Uterus (tissue), 2 donors: ENCODE measurements at regions not wholly inside any gene's neighbourhood (a gene's known extent, or its start where the extent isn't known, plus 50 kb on each side); places are given as distances from the start of the nearest gene placed in this dataset.

Experiments
- POLR2A ChIP-seq, 2 donors: fragments of 450-650 bp; IDR thresholded peaks; one replicate each; pipeline ENCODE4 v1.6.1; 2016; ENCODE audit warnings: antibody characterized with exemption in 2 of 2, mild to moderate bottlenecking in 1 of 2, moderate library complexity in 1 of 2
- TF ChIP-seq, protein P1 (sequence below), 4 experiments: fragments of 200-600 bp in 2 of 4; fragments of 450-650 bp in 2 of 4; sonication (generic) in 2 of 4; IDR thresholded peaks; one replicate each; pipeline ENCODE4 v1.5.1; 2016 to 2019; ENCODE audit warnings: antibody characterized with exemption in 4 of 4, mild to moderate bottlenecking in 2 of 4, moderate library complexity in 1 of 4

DNA sequence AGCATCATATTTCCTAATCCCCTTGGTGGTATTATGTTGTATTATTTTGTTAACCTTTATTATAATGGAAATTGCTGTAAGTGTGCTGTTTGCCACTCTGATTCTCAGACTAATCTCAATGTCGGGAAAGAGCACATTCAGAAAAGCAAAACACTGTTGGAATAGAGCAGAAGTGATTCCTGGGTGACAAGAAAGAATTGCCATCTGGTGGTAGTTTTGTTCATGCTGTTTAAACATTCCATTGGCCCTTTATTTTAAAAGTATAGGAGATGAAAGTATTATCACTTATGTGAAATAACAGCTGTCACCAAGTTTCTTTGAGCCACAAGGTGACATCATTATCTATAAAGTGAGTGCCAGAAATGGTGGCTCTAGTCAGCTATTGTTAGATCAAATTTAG is 301.3 kb upstream of the SGCD start:
- no peak for TF ChIP-seq POLR2A (IDR thresholded peaks at IDR 0.05)
- TF ChIP-seq, protein P1, sequence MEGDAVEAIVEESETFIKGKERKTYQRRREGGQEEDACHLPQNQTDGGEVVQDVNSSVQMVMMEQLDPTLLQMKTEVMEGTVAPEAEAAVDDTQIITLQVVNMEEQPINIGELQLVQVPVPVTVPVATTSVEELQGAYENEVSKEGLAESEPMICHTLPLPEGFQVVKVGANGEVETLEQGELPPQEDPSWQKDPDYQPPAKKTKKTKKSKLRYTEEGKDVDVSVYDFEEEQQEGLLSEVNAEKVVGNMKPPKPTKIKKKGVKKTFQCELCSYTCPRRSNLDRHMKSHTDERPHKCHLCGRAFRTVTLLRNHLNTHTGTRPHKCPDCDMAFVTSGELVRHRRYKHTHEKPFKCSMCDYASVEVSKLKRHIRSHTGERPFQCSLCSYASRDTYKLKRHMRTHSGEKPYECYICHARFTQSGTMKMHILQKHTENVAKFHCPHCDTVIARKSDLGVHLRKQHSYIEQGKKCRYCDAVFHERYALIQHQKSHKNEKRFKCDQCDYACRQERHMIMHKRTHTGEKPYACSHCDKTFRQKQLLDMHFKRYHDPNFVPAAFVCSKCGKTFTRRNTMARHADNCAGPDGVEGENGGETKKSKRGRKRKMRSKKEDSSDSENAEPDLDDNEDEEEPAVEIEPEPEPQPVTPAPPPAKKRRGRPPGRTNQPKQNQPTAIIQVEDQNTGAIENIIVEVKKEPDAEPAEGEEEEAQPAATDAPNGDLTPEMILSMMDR (IDR thresholded peaks at IDR 0.05) = no peak
